ENCODE measurements at regions not wholly inside any gene's neighbourhood (a gene's known extent, or its start where the extent isn't known, plus 50 kb on each side); places are given as distances from the start of the nearest gene placed in this dataset.

GRCh38 chr5:98489021-98489420, 284.4 kb upstream of the RGMB start (continued):
- TF ChIP-seq PHF8 (conservative IDR thresholded peaks at IDR 0.05; ENCODE audit: low read depth, low read length) (no peak), SIX5 (IDR thresholded peaks at IDR 0.05; ENCODE audit: low read depth, low read length) (no peak), TCF12 (IDR thresholded peaks at IDR 0.05; ENCODE audit: low read depth, low read length) (no peak), EP300 (IDR thresholded peaks at IDR 0.05; ENCODE audit: borderline replicate concordance in 1 of 2, low read depth in 2 of 2, low read length in 2 of 2) (no peak)

Data from H1 (cell line).